NB4 (cell line): ENCODE measurements at regions not wholly inside any gene's neighbourhood (a gene's known extent, or its start where the extent isn't known, plus 50 kb on each side); places are given as distances from the start of the nearest gene placed in this dataset.

Experiments
- DNase-seq: peaks from one replicate; pipeline ENCODE4 v3.0.0; 2010; ENCODE audit warnings: low read depth
- H3K4me3 ChIP-seq: one replicate; pipeline ENCODE4 v1.5.1; 2011; ENCODE audit warnings: mild to moderate bottlenecking, low read depth, low read length, moderate library complexity
- MYC ChIP-seq: IDR thresholded peaks from 2 replicates; pipeline ENCODE4 v1.6.1; 2011; ENCODE audit warnings: low read depth, low read length
- POLR2A ChIP-seq: IDR thresholded peaks from 2 replicates; pipeline ENCODE4 v1.6.1; 2011; ENCODE audit warnings: mild to moderate bottlenecking; ENCODE audit not compliant: insufficient read length; ENCODE audit errors: extremely low read depth
- TF ChIP-seq, protein P1 (sequence below): IDR thresholded peaks from 2 replicates; pipeline ENCODE4 v1.6.1; 2011; ENCODE audit warnings: low read depth, low read length
- TF ChIP-seq, protein P2 (sequence below): IDR thresholded peaks from one replicate; pipeline ENCODE4 v1.5.1; 2012; ENCODE audit warnings: low read depth, low read length

DNA sequence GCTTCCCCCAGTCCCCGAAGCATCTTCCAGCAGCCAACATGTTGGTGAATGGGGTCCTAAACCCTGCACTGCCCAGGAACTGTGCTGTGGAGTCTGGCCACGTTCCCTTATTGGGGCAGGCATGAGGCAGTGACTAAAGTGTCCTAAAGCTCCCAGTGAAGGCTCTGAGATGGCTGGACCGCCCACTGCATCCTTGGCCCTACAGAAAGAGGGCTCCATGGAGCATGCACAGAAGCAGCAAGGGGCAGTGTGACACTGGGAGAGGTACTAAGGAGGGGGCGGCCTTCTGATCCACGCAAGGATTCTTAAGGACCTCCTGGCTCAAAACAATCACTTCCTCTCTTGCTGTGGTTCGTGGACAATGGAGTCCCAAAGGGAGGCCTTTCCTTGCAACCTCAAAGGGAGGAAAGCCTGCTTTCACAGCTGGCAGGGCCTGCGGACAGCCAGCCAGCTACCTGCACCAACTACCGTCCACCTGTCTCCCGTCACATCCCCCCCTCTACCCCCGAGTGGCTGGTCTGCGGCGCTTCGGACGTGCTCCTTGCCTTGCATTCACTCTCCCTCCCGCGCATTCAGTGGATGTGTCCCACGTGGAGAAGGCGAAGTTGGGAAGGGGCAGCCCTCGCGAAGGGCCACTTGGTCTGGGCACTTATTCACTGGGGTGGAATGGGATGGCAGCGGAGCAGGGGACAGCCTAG, 63.9 kb upstream of the STARD13 start:
- no peak for TF ChIP-seq POLR2A
- TF ChIP-seq MYC: no peak
- TF ChIP-seq, protein P1, sequence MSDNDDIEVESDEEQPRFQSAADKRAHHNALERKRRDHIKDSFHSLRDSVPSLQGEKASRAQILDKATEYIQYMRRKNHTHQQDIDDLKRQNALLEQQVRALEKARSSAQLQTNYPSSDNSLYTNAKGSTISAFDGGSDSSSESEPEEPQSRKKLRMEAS: no peak
- TF ChIP-seq, protein P2, sequence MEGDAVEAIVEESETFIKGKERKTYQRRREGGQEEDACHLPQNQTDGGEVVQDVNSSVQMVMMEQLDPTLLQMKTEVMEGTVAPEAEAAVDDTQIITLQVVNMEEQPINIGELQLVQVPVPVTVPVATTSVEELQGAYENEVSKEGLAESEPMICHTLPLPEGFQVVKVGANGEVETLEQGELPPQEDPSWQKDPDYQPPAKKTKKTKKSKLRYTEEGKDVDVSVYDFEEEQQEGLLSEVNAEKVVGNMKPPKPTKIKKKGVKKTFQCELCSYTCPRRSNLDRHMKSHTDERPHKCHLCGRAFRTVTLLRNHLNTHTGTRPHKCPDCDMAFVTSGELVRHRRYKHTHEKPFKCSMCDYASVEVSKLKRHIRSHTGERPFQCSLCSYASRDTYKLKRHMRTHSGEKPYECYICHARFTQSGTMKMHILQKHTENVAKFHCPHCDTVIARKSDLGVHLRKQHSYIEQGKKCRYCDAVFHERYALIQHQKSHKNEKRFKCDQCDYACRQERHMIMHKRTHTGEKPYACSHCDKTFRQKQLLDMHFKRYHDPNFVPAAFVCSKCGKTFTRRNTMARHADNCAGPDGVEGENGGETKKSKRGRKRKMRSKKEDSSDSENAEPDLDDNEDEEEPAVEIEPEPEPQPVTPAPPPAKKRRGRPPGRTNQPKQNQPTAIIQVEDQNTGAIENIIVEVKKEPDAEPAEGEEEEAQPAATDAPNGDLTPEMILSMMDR: no peak
- H3K4me3 ChIP-seq: no peak overlapping the region
- DNase-seq: no peak

DNA sequence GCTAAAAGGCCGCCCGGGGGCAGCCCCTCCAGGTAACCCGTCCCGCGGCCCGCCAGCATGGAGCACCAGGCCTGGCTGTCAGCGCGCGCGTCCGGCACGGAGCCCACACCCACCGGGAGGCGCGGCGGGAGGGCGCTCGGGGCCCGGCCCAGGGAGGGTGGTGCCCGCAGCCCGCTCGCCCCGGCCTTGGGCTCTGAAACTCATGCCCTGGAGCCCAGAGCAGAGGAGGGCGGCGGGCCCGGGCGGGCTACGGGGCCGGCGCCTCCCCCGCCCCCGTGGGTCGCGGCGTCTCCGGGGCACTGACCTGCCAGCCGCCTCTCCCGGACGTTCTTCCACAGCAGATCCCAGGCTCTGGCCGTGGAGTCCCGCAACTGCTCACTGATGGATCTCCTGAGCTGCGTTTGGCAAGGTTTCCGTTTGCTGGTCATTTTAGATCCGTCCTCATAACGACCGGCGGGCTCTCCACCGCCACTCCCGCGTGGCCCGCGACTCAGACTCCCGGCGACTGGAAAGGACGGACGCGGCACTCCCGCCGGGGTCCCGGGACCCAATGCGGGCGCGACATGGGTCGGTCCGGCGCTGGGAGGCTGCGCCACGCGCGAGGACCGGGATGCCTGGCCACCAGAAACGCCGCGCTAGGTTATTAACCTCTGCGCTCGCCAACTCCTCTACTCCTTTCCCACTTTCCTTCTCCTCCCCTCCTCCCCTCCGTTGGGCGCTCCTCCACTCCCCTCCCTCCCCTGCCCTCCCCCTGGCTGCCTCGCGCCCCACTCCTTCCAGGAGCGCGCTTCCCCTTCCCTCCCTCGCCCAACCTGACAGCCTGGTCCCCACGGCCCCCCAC, 64.7 kb upstream of the STARD13 start:
- no peak for DNase-seq
- no peak overlapping the region for H3K4me3 ChIP-seq
- TF ChIP-seq POLR2A (no peak), MYC (no peak)
- TF ChIP-seq, protein P1: no peak
- TF ChIP-seq, protein P2: no peak

DNA sequence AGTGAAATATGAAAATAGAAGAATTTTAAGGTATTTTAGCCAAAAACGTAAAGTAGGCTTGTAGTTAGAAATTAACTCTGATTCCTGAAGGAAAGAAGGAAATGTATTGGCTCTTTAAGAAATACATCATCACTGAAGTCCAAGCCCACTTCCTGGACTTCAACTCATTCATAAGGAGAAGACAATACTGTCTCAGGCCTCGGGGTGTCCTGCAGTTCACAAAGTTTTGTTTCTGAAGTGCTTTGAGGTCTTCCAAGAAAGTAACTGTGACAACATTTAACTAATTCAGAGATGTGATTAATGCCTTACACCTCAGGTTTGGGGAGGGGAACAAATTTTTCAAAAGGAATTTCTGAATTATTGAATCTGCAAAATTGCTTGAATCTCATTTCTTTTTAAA, 65.8 kb upstream of the STARD13 start:
- no peak overlapping the region for H3K4me3 ChIP-seq
- TF ChIP-seq, protein P1: no peak
- TF ChIP-seq, protein P2: no peak
- TF ChIP-seq POLR2A (no peak), MYC (no peak)
- no peak for DNase-seq

DNA sequence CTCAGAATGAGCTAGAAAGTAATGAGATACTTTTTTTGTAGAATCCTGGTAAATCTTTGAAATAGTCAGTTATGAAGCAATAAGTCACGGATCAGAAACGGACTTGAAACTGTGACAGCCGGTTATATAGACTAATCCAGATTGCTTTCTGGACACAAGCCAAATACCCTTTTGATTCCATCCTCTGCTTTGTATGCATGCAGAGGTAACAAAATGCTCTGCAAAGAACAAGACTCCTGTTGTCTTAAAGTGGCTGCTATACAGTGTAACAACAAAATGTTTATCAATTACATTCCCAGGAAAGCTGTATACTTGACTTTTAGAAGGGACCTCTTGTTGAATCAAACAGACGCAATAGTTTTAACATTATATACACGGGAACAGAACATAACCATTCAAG, 66.5 kb upstream of the STARD13 start:
- no peak overlapping the region for H3K4me3 ChIP-seq
- TF ChIP-seq, protein P1: no peak
- TF ChIP-seq MYC: no peak
- TF ChIP-seq POLR2A: no peak
- TF ChIP-seq, protein P2: no peak
- DNase-seq: no peak

DNA sequence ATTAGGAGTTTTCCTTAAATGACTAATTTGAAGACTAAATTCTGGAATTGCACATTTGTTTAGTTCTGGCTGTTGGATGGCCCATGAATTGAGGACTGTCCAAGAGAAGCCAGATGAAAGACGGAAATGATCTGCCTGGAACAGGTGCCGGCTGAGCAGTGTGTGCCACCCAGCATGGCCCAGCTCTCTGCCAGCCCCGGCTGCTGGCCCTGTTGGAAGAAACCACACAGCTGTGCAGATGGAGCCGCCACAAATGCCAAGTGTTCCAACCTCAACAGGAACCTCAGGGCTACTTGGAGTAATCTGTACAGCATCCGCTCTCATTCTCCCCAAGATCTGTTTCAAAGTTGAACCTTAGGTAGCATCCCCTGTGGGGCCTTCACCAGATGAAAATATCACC, 67.0 kb upstream of the STARD13 start:
- TF ChIP-seq POLR2A (no peak), MYC (no peak)
- TF ChIP-seq, protein P1: no peak
- TF ChIP-seq, protein P2: no peak
- DNase-seq: no peak
- H3K4me3 ChIP-seq: no peak overlapping the region
